ENCODE measurements at regions not wholly inside any gene's neighbourhood (a gene's known extent, or its start where the extent isn't known, plus 50 kb on each side); places are given as distances from the start of the nearest gene placed in this dataset.

- TF ChIP-seq CTCF (IDR thresholded peaks at IDR 0.05) = no peak
- TF ChIP-seq EZH2 (IDR thresholded peaks at IDR 0.05; ENCODE audit: borderline replicate concordance, insufficient read depth, low read depth, low read length, poor library complexity, severe bottlenecking) = no peak
Measured at GRCh38 chr2:215752436-215752835, 260.9 kb downstream of the MREG start.
